ENCODE measurements at regions not wholly inside any gene's neighbourhood (a gene's known extent, or its start where the extent isn't known, plus 50 kb on each side); places are given as distances from the start of the nearest gene placed in this dataset.

- no peaks in the 10 kb centered on the region for H3K9me3 ChIP-seq (ENCODE audit: control insufficient read depth, insufficient read depth, low read length)
- no peaks in the 10 kb centered on the region for H3K4me1 ChIP-seq (ENCODE audit: control insufficient read depth, insufficient read depth, low read length)
- no peak overlapping the region for H3K9ac ChIP-seq (ENCODE audit: low read depth, low read length)
- no peaks in the 10 kb centered on the region for H3K27me3 ChIP-seq (ENCODE audit: control insufficient read depth, insufficient read depth, low read length)
- H3K36me3 ChIP-seq (ENCODE audit: control insufficient read depth, insufficient read depth, low read length): no peaks in the 10 kb centered on the region
- no peak overlapping the region for H3K4me3 ChIP-seq (ENCODE audit: low read depth, low read length)
- no peak overlapping the region for H3K27ac ChIP-seq (ENCODE audit: low read depth, low read length)
Measured at GRCh38 chr10:4058514-4059029, 273.6 kb upstream of the KLF6 start.

- Histone ChIP-seq H3K4me1 (ENCODE audit: control insufficient read depth, insufficient read depth, low read length) (no peaks in the 10 kb centered on the region), H3K27ac (ENCODE audit: low read depth, low read length) (no peak overlapping the region), H3K9me3 (ENCODE audit: control insufficient read depth, insufficient read depth, low read length) (no peaks in the 10 kb centered on the region), H3K9ac (ENCODE audit: low read depth, low read length) (no peak overlapping the region), H3K27me3 (ENCODE audit: control insufficient read depth, insufficient read depth, low read length) (no peaks in the 10 kb centered on the region), H3K4me3 (ENCODE audit: low read depth, low read length) (no peak overlapping the region), H3K36me3 (ENCODE audit: control insufficient read depth, insufficient read depth, low read length) (no peaks in the 10 kb centered on the region)
Measured at GRCh38 chr10:4057725-4058513, 272.9 kb upstream of the KLF6 start.

GRCh38 chr10:4057021-4057420, 272.0 kb upstream of the KLF6 start:
- H3K36me3 ChIP-seq (ENCODE audit: control insufficient read depth, insufficient read depth, low read length): no peaks in the 10 kb centered on the region
- H3K9me3 ChIP-seq (ENCODE audit: control insufficient read depth, insufficient read depth, low read length): no peaks in the 10 kb centered on the region
- no peaks in the 10 kb centered on the region for H3K27me3 ChIP-seq (ENCODE audit: control insufficient read depth, insufficient read depth, low read length)
- no peaks in the 10 kb centered on the region for H3K4me1 ChIP-seq (ENCODE audit: control insufficient read depth, insufficient read depth, low read length)
- no peak overlapping the region for H3K27ac ChIP-seq (ENCODE audit: low read depth, low read length)
- H3K9ac ChIP-seq (ENCODE audit: low read depth, low read length): no peak overlapping the region
- H3K4me3 ChIP-seq (ENCODE audit: low read depth, low read length): no peak overlapping the region

- H3K36me3 ChIP-seq (ENCODE audit: control insufficient read depth, insufficient read depth, low read length): no peaks in the 10 kb centered on the region
- H3K9ac ChIP-seq (ENCODE audit: low read depth, low read length): no peak overlapping the region
- no peaks in the 10 kb centered on the region for H3K9me3 ChIP-seq (ENCODE audit: control insufficient read depth, insufficient read depth, low read length)
- H3K4me1 ChIP-seq (ENCODE audit: control insufficient read depth, insufficient read depth, low read length): no peaks in the 10 kb centered on the region
- no peak overlapping the region for H3K4me3 ChIP-seq (ENCODE audit: low read depth, low read length)
- no peak overlapping the region for H3K27ac ChIP-seq (ENCODE audit: low read depth, low read length)
- H3K27me3 ChIP-seq (ENCODE audit: control insufficient read depth, insufficient read depth, low read length): no peaks in the 10 kb centered on the region
Measured at GRCh38 chr10:4054656-4055435, 269.8 kb upstream of the KLF6 start.

- Histone ChIP-seq H3K36me3 (ENCODE audit: control insufficient read depth, insufficient read depth, low read length) (no peaks in the 10 kb centered on the region), H3K27me3 (ENCODE audit: control insufficient read depth, insufficient read depth, low read length) (no peaks in the 10 kb centered on the region), H3K9me3 (ENCODE audit: control insufficient read depth, insufficient read depth, low read length) (no peaks in the 10 kb centered on the region), H3K4me1 (ENCODE audit: control insufficient read depth, insufficient read depth, low read length) (no peaks in the 10 kb centered on the region), H3K27ac (ENCODE audit: low read depth, low read length) (no peak overlapping the region), H3K9ac (ENCODE audit: low read depth, low read length) (no peak overlapping the region), H3K4me3 (ENCODE audit: low read depth, low read length) (no peak overlapping the region)
Measured at GRCh38 chr10:4053940-4054339, 268.9 kb upstream of the KLF6 start.

GRCh38 chr10:4051641-4052151, 266.7 kb upstream of the KLF6 start:
- H3K9me3 ChIP-seq (ENCODE audit: control insufficient read depth, insufficient read depth, low read length): no peaks in the 10 kb centered on the region
- no peak overlapping the region for H3K27ac ChIP-seq (ENCODE audit: low read depth, low read length)
- no peaks in the 10 kb centered on the region for H3K27me3 ChIP-seq (ENCODE audit: control insufficient read depth, insufficient read depth, low read length)
- H3K36me3 ChIP-seq (ENCODE audit: control insufficient read depth, insufficient read depth, low read length): no peaks in the 10 kb centered on the region
- H3K4me1 ChIP-seq (ENCODE audit: control insufficient read depth, insufficient read depth, low read length): no peaks in the 10 kb centered on the region
- no peak overlapping the region for H3K9ac ChIP-seq (ENCODE audit: low read depth, low read length)
- H3K4me3 ChIP-seq (ENCODE audit: low read depth, low read length): no peak overlapping the region

GRCh38 chr10:4051011-4051640, 266.1 kb upstream of the KLF6 start:
- Histone ChIP-seq H3K9me3 (ENCODE audit: control insufficient read depth, insufficient read depth, low read length) (no peaks in the 10 kb centered on the region), H3K4me3 (ENCODE audit: low read depth, low read length) (no peak overlapping the region), H3K36me3 (ENCODE audit: control insufficient read depth, insufficient read depth, low read length) (no peaks in the 10 kb centered on the region), H3K27ac (ENCODE audit: low read depth, low read length) (no peak overlapping the region), H3K9ac (ENCODE audit: low read depth, low read length) (no peak overlapping the region), H3K4me1 (ENCODE audit: control insufficient read depth, insufficient read depth, low read length) (no peaks in the 10 kb centered on the region), H3K27me3 (ENCODE audit: control insufficient read depth, insufficient read depth, low read length) (no peaks in the 10 kb centered on the region)

GRCh38 chr10:4050061-4050460, 265.1 kb upstream of the KLF6 start:
- H3K9me3 ChIP-seq (ENCODE audit: control insufficient read depth, insufficient read depth, low read length): no peaks in the 10 kb centered on the region
- no peak overlapping the region for H3K27ac ChIP-seq (ENCODE audit: low read depth, low read length)
- no peaks in the 10 kb centered on the region for H3K36me3 ChIP-seq (ENCODE audit: control insufficient read depth, insufficient read depth, low read length)
- no peaks in the 10 kb centered on the region for H3K4me1 ChIP-seq (ENCODE audit: control insufficient read depth, insufficient read depth, low read length)
- no peak overlapping the region for H3K4me3 ChIP-seq (ENCODE audit: low read depth, low read length)
- H3K9ac ChIP-seq (ENCODE audit: low read depth, low read length): no peak overlapping the region
- no peaks in the 10 kb centered on the region for H3K27me3 ChIP-seq (ENCODE audit: control insufficient read depth, insufficient read depth, low read length)

GRCh38 chr10:4049348-4049747, 264.3 kb upstream of the KLF6 start:
- Histone ChIP-seq H3K9me3 (ENCODE audit: control insufficient read depth, insufficient read depth, low read length) (no peaks in the 10 kb centered on the region), H3K4me1 (ENCODE audit: control insufficient read depth, insufficient read depth, low read length) (no peaks in the 10 kb centered on the region), H3K36me3 (ENCODE audit: control insufficient read depth, insufficient read depth, low read length) (no peaks in the 10 kb centered on the region), H3K4me3 (ENCODE audit: low read depth, low read length) (no peak overlapping the region), H3K27ac (ENCODE audit: low read depth, low read length) (no peak overlapping the region), H3K9ac (ENCODE audit: low read depth, low read length) (no peak overlapping the region), H3K27me3 (ENCODE audit: control insufficient read depth, insufficient read depth, low read length) (no peaks in the 10 kb centered on the region)

- no peaks in the 10 kb centered on the region for H3K36me3 ChIP-seq (ENCODE audit: control insufficient read depth, insufficient read depth, low read length)
- H3K27ac ChIP-seq (ENCODE audit: low read depth, low read length): no peak overlapping the region
- H3K4me3 ChIP-seq (ENCODE audit: low read depth, low read length): no peak overlapping the region
- no peaks in the 10 kb centered on the region for H3K4me1 ChIP-seq (ENCODE audit: control insufficient read depth, insufficient read depth, low read length)
- no peaks in the 10 kb centered on the region for H3K9me3 ChIP-seq (ENCODE audit: control insufficient read depth, insufficient read depth, low read length)
- H3K9ac ChIP-seq (ENCODE audit: low read depth, low read length): no peak overlapping the region
- H3K27me3 ChIP-seq (ENCODE audit: control insufficient read depth, insufficient read depth, low read length): no peaks in the 10 kb centered on the region
Measured at GRCh38 chr10:4048236-4048864, 263.3 kb upstream of the KLF6 start.

Data from HUES48 (cell line).